ENCODE measurements at regions not wholly inside any gene's neighbourhood (a gene's known extent, or its start where the extent isn't known, plus 50 kb on each side); places are given as distances from the start of the nearest gene placed in this dataset.

GRCh38 chr5:163770625-163771024, 265.2 kb downstream of the MAT2B start:
- in situ Hi-C loops (cut with HindIII; ENCODE audit: low sequenced_read_pairs), result no loop called here
- H3K4me3 ChIP-seq (ENCODE audit: low read depth, low read length), result no peak overlapping the region
- no peak for DNase-seq (ENCODE audit: low read depth)
- TF ChIP-seq, protein P1, sequence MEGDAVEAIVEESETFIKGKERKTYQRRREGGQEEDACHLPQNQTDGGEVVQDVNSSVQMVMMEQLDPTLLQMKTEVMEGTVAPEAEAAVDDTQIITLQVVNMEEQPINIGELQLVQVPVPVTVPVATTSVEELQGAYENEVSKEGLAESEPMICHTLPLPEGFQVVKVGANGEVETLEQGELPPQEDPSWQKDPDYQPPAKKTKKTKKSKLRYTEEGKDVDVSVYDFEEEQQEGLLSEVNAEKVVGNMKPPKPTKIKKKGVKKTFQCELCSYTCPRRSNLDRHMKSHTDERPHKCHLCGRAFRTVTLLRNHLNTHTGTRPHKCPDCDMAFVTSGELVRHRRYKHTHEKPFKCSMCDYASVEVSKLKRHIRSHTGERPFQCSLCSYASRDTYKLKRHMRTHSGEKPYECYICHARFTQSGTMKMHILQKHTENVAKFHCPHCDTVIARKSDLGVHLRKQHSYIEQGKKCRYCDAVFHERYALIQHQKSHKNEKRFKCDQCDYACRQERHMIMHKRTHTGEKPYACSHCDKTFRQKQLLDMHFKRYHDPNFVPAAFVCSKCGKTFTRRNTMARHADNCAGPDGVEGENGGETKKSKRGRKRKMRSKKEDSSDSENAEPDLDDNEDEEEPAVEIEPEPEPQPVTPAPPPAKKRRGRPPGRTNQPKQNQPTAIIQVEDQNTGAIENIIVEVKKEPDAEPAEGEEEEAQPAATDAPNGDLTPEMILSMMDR (IDR thresholded peaks at IDR 0.05; ENCODE audit: low read depth, low read length, missing control alignments), result no peak

DNA sequence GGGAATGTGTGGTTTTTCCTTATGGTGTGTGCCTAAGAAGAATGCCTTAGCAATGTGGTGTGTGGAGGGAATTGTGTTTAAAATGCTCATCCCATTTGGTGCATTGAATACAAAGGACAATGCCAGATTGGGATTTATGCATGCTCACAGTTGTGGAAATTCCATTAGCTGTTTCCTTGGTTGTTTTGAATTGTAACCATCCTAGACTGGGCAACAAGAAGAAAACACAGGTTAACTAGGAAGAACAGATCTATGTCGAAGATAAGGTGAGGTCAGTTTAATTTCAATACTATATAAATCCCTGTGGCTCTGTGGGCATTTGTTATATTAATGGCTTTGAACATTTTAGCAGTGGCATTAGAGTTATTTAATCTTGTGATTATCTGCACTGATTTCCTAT, 266.8 kb downstream of the MAT2B start:
- TF ChIP-seq, protein P1 (IDR thresholded peaks at IDR 0.05; ENCODE audit: low read depth, low read length, missing control alignments), result no peak
- no peak for DNase-seq (ENCODE audit: low read depth)
- no peak overlapping the region for H3K4me3 ChIP-seq (ENCODE audit: low read depth, low read length)
- in situ Hi-C loops (cut with HindIII; ENCODE audit: low sequenced_read_pairs), result no loop called here

GRCh38 chr5:163772644-163773043, 267.2 kb downstream of the MAT2B start:
- H3K4me3 ChIP-seq (ENCODE audit: low read depth, low read length), result no peak overlapping the region
- TF ChIP-seq, protein P1 (IDR thresholded peaks at IDR 0.05; ENCODE audit: low read depth, low read length, missing control alignments), result no peak
- in situ Hi-C loops (cut with HindIII; ENCODE audit: low sequenced_read_pairs), result no loop called here
- DNase-seq (ENCODE audit: low read depth), result no peak

GRCh38 chr5:163773226-163773625, 267.8 kb downstream of the MAT2B start:
- DNase-seq (ENCODE audit: low read depth), result no peak
- TF ChIP-seq, protein P1 (IDR thresholded peaks at IDR 0.05; ENCODE audit: low read depth, low read length, missing control alignments), result no peak
- no peak overlapping the region for H3K4me3 ChIP-seq (ENCODE audit: low read depth, low read length)
- in situ Hi-C loops (cut with HindIII; ENCODE audit: low sequenced_read_pairs), result no loop called here

DNA sequence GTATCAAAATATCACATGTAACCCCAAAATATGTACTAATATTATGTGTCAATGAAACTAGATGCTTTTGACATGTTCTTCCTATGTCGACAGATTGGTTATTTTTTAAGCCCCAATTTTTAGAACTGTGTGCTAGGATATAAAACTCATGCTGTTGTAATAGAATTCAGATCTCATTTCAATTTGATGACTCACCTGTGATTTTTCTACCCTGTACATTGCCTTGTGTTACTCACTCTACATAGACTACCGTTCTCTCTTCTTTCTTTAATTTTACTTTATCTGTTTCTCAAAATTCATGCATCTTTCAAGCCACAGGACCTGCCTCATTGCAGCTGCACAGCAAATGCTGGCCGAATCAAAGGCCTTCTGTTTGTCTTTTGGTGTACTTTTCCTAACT, 284.5 kb downstream of the MAT2B start:
- TF ChIP-seq, protein P1 (IDR thresholded peaks at IDR 0.05; ENCODE audit: low read depth, low read length, missing control alignments), result no peak
- no peak overlapping the region for H3K4me3 ChIP-seq (ENCODE audit: low read depth, low read length)
- in situ Hi-C loops (cut with HindIII; ENCODE audit: low sequenced_read_pairs), result no loop called here
- no peak for DNase-seq (ENCODE audit: low read depth)

- H3K4me3 ChIP-seq (ENCODE audit: low read depth, low read length), result no peak overlapping the region
- TF ChIP-seq, protein P1 (IDR thresholded peaks at IDR 0.05; ENCODE audit: low read depth, low read length, missing control alignments), result no peak
- no peak for DNase-seq (ENCODE audit: low read depth)
- in situ Hi-C loops (cut with HindIII; ENCODE audit: low sequenced_read_pairs), result no loop called here
These were observed 285.1 kb downstream of the MAT2B start for GRCh38 chr5:163790497-163790896.

DNA sequence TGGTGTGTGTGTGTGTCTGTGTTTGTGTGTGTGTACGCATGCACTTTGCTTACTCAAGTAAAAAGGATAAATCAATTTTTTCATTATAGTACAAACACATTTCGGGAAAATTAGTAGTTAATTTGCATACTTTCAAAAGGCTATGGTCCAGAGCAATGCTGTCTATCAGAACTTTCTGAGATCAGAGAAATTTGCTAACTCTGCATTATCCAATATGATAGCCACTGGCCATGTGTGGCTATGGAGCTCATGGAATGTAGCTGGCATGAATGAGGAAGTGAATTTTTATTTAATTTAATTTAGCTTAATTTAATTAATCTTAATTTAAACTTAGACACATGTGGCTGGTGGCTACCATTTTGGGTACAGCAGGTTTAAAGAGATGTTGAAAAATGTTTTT, 289.6 kb downstream of the MAT2B start:
- no peak for DNase-seq (ENCODE audit: low read depth)
- H3K4me3 ChIP-seq (ENCODE audit: low read depth, low read length), result no peak overlapping the region
- TF ChIP-seq, protein P1 (IDR thresholded peaks at IDR 0.05; ENCODE audit: low read depth, low read length, missing control alignments), result no peak
- in situ Hi-C loops (cut with HindIII; ENCODE audit: low sequenced_read_pairs), result no loop called here

All from astrocyte of the cerebellum (primary cell).